SK-N-SH (cell line): ENCODE measurements at regions not wholly inside any gene's neighbourhood (a gene's known extent, or its start where the extent isn't known, plus 50 kb on each side); places are given as distances from the start of the nearest gene placed in this dataset.

Experiments
- CTCF ChIA-PET: fragments of 300-600, 350-600 bp; formaldehyde crosslinking; extraction: SDS; loops from one replicate; lab custom pipeline; 2021; lab: Yijun Ruan, JAX
- POLR2A ChIA-PET: fragments of 350-600 bp; sonication (Branson Sonifier 250); formaldehyde crosslinking; extraction: SDS; loops from one replicate; lab custom pipeline; 2020; ENCODE audit warnings: antibody characterized with exemption, inconsistent platforms; lab: Yijun Ruan, JAX
- DNase-seq: peaks from one replicate; pipeline ENCODE4 v3.0.0; 2012
- H2AFZ ChIP-seq: fragments of 200-600 bp; sonication (generic); 2 replicates; pipeline ENCODE4 v1.8.1; 2016; ENCODE audit warnings: antibody characterized with exemption, mild to moderate bottlenecking, low read depth
- H3F3A ChIP-seq: fragments of 200-600 bp; sonication (generic); replicated peaks from 2 replicates; pipeline ENCODE3; 2016; ENCODE audit warnings: antibody characterized with exemption, mild to moderate bottlenecking; ENCODE audit not compliant: insufficient read depth
- H3K27ac ChIP-seq, 2 experiments: fragments of 200-500 bp in 1 of 2; fragments of 200-600 bp in 1 of 2; sonication (Bioruptor generic) in 1 of 2; sonication (generic), shearing (Covaris generic) in 1 of 2; 2 replicates each; pipeline versions ENCODE4 v1.5.1 to v1.6.1; 2014 to 2016; ENCODE audit warnings: low read depth in 2 of 2, inconsistent platforms in 1 of 2, low read length in 1 of 2, mild to moderate bottlenecking in 1 of 2, mixed read lengths in 1 of 2
- H3K27me3 ChIP-seq: fragments of 200-600 bp; sonication (generic), shearing (Covaris generic); 2 replicates; pipeline ENCODE4 v1.6.1; 2016; ENCODE audit warnings: mixed run types; ENCODE audit not compliant: insufficient read depth
- H3K36me3 ChIP-seq, 2 experiments: fragments of 200-500 bp in 1 of 2; fragments of 200-600 bp in 1 of 2; sonication (Bioruptor generic) in 1 of 2; sonication (generic) in 1 of 2; replicated peaks in 1 of 2; 2 replicates each; pipeline versions ENCODE3 to v1.5.1; 2014 to 2016; ENCODE audit warnings: low read length in 1 of 2, mild to moderate bottlenecking in 1 of 2; ENCODE audit not compliant: insufficient read depth in 2 of 2, control insufficient read depth in 1 of 2
- H3K4me1 ChIP-seq, 2 experiments: fragments of 200-500 bp in 1 of 2; fragments of 200-600 bp in 1 of 2; sonication (Bioruptor generic) in 1 of 2; sonication (generic), shearing (Covaris generic) in 1 of 2; 2 replicates each; pipeline versions ENCODE4 v1.5.1 to v1.6.1; 2014 to 2016; ENCODE audit warnings: low read depth in 1 of 2, low read length in 1 of 2, mixed run types in 1 of 2; ENCODE audit not compliant: insufficient read depth in 2 of 2, control insufficient read depth in 1 of 2
- H3K4me2 ChIP-seq: fragments of 200-600 bp; sonication (generic), shearing (Covaris generic); 2 replicates; pipeline ENCODE4 v1.6.1; 2017; ENCODE audit warnings: mixed run types
- H3K4me3 ChIP-seq, 2 experiments: fragments of 200-500 bp in 1 of 2; fragments of 200-600 bp in 1 of 2; sonication (Bioruptor generic) in 1 of 2; sonication (generic), shearing (Covaris generic) in 1 of 2; 2 replicates each; pipeline versions ENCODE4 v1.5.1 to v1.8.1; 2014 to 2016; ENCODE audit warnings: low read depth in 2 of 2, inconsistent platforms in 1 of 2, low read length in 1 of 2, mild to moderate bottlenecking in 1 of 2, mixed read lengths in 1 of 2, moderate library complexity in 1 of 2
- H3K79me2 ChIP-seq: fragments of 200-600 bp; sonication (generic); 2 replicates; pipeline ENCODE4 v1.8.1; 2017; ENCODE audit warnings: mild to moderate bottlenecking; ENCODE audit not compliant: insufficient read depth
- H3K9ac ChIP-seq: fragments of 200-600 bp; sonication (generic); 2 replicates; pipeline ENCODE4 v1.6.1; 2017; ENCODE audit warnings: mixed run types
- H3K9me2 ChIP-seq: fragments of 200-600 bp; sonication (generic); 2 replicates; pipeline ENCODE4 v1.6.1; 2017; ENCODE audit warnings: mixed run types
- H3K9me3 ChIP-seq: fragments of 200-600 bp; sonication (generic); 2 replicates; pipeline ENCODE4 v1.6.1; 2017; ENCODE audit warnings: mixed run types, mild to moderate bottlenecking, moderate library complexity
- H4K20me1 ChIP-seq: fragments of 200-600 bp; sonication (generic); 2 replicates; pipeline ENCODE4 v1.6.1; 2017; ENCODE audit warnings: mild to moderate bottlenecking, mixed run types; ENCODE audit not compliant: insufficient read depth
- CHD2 ChIP-seq: fragments of 150-350 bp; IDR thresholded peaks from 2 replicates; pipeline ENCODE4 v1.6.1; 2018; ENCODE audit warnings: low read length; ENCODE audit not compliant: partially characterized antibody
- ELF1 ChIP-seq: IDR thresholded peaks from 2 replicates; pipeline ENCODE4 v1.4.0; 2012
- EP300 ChIP-seq, 2 experiments: IDR thresholded peaks; 2 replicates each; pipeline versions ENCODE4 v1.4.0 to v1.6.1; 2012; ENCODE audit warnings: borderline replicate concordance in 1 of 2, low read depth in 1 of 2, low read length in 1 of 2
- EZH2phosphoT487 ChIP-seq: fragments of 200-600 bp; sonication (generic); IDR thresholded peaks from 2 replicates; pipeline ENCODE4 v1.6.1; 2017; ENCODE audit warnings: low read depth, mixed run types, mild to moderate bottlenecking, antibody characterized with exemption, moderate library complexity, borderline replicate concordance
- FOSL2 ChIP-seq: IDR thresholded peaks from 2 replicates; pipeline ENCODE4 v1.4.0; 2012; ENCODE audit warnings: low read depth, mild to moderate bottlenecking, moderate library complexity, borderline replicate concordance
- FOXJ3 ChIP-seq: sonication (generic); formaldehyde crosslinking; IDR thresholded peaks from 2 replicates; pipeline ENCODE4 v1.5.1; 2020; ENCODE audit warnings: mild to moderate bottlenecking, missing genetic modification reagents
- JUND ChIP-seq: IDR thresholded peaks from 2 replicates; pipeline ENCODE4 v1.4.0; 2012
- MEF2A ChIP-seq: IDR thresholded peaks from 2 replicates; pipeline ENCODE4 v1.4.0; 2012; ENCODE audit warnings: low read depth, borderline replicate concordance
- MXI1 ChIP-seq: IDR thresholded peaks from 2 replicates; pipeline ENCODE4 v1.6.1; 2012; ENCODE audit warnings: mild to moderate bottlenecking, low read depth, low read length, improper control_type of control experiment
- NFIC ChIP-seq: IDR thresholded peaks from 2 replicates; pipeline ENCODE4 v1.4.0; 2012; ENCODE audit warnings: borderline replicate concordance
- RAD21 ChIP-seq: IDR thresholded peaks from 2 replicates; pipeline ENCODE4 v1.6.1; 2012; ENCODE audit warnings: mild to moderate bottlenecking, low read length
- RCOR1 ChIP-seq: fragments of 150-350 bp; IDR thresholded peaks from 2 replicates; pipeline ENCODE4 v1.6.1; 2017; ENCODE audit warnings: antibody characterized with exemption, low read length
- SIN3A ChIP-seq: IDR thresholded peaks from 2 replicates; pipeline ENCODE4 v1.6.1; 2012; ENCODE audit warnings: low read depth, mild to moderate bottlenecking, low read length, moderate library complexity, borderline replicate concordance
- TCF12 ChIP-seq: IDR thresholded peaks from 2 replicates; pipeline ENCODE4 v1.4.0; 2012
- WGBS: methylation state at CpG from one replicate; pipeline ENCODE4 v1.1.6; 2017; ENCODE audit warnings: low lambda C conversion rate; 5-methylcytosine and 5-hydroxymethylcytosine counted together
- TF ChIP-seq, protein P1 (sequence below): fragments of 150-350 bp; IDR thresholded peaks from 2 replicates; pipeline ENCODE4 v1.6.1; 2017; ENCODE audit warnings: antibody characterized with exemption, low read length, low read depth, borderline replicate concordance
- TF ChIP-seq, protein P2 (sequence below): fragments of 150-350 bp; IDR thresholded peaks from 2 replicates; pipeline ENCODE4 v1.6.1; 2016; ENCODE audit warnings: mild to moderate bottlenecking, low read depth, low read length
- TF ChIP-seq, protein P3 (sequence below): IDR thresholded peaks from 2 replicates; pipeline ENCODE4 v1.4.0; 2012; ENCODE audit warnings: low read depth, borderline replicate concordance

DNA sequence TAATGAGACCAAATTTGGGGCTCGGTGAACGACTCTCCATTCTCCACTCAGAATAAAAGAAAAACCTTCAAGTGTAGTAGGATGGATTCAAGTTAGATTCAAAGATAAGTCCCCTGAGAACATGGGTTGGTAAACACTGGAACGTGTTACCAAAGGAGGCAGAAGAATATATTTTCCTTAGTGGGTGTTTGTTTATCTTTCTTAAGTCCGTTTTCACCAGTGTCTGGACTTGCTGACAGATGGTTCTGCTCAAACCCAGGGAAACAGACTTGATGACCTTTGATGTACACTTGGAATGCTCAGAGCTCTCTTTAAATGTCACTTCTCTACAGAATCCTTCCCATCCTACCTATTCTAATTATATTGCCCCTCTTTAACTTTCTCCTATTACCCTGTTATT lies 310.3 kb upstream of the ZNF521 start:
- Histone ChIP-seq H3K36me3 (no peaks in the 10 kb centered on the region), H3K27ac (no peak overlapping the region), H3K4me2 (no peak overlapping the region), H3K4me1 (no peaks in the 10 kb centered on the region), H3K9me3 (no peaks in the 10 kb centered on the region), H2AFZ (no peak overlapping the region), H3K27me3 (no peaks in the 10 kb centered on the region), H3K4me3 (no peak overlapping the region), H3K9me2 (no peaks in the 10 kb centered on the region), H4K20me1 (no peaks in the 10 kb centered on the region), H3F3A (no peaks in the 10 kb centered on the region), H3K9ac (no peak overlapping the region), H3K79me2 (no peaks in the 10 kb centered on the region)
- ChIA-PET CTCF (interaction anchor here (0.7 kb wide), 1 partner anchor 361 kb away, joined by 3 read pairs; no protein-coding TSS in a partner anchor), POLR2A (no interaction called here)
- DNase-seq = no peak
- WGBS = 77% methylated on average over 4 of the region's 4 CpGs
- no peak for TF ChIP-seq MXI1
- TF ChIP-seq RCOR1 = no peak
- TF ChIP-seq FOXJ3 (CRISPR knock-in tag) = no peak
- TF ChIP-seq, protein P1, sequence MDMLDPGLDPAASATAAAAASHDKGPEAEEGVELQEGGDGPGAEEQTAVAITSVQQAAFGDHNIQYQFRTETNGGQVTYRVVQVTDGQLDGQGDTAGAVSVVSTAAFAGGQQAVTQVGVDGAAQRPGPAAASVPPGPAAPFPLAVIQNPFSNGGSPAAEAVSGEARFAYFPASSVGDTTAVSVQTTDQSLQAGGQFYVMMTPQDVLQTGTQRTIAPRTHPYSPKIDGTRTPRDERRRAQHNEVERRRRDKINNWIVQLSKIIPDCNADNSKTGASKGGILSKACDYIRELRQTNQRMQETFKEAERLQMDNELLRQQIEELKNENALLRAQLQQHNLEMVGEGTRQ = no peak
- TF ChIP-seq SIN3A = no peak
- TF ChIP-seq FOSL2 = no peak
- TF ChIP-seq, protein P2, sequence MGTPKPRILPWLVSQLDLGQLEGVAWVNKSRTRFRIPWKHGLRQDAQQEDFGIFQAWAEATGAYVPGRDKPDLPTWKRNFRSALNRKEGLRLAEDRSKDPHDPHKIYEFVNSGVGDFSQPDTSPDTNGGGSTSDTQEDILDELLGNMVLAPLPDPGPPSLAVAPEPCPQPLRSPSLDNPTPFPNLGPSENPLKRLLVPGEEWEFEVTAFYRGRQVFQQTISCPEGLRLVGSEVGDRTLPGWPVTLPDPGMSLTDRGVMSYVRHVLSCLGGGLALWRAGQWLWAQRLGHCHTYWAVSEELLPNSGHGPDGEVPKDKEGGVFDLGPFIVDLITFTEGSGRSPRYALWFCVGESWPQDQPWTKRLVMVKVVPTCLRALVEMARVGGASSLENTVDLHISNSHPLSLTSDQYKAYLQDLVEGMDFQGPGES = no peak
- no peak for TF ChIP-seq NFIC
- no peak for TF ChIP-seq TCF12
- no peak for TF ChIP-seq EZH2phosphoT487
- no peak for TF ChIP-seq CHD2
- TF ChIP-seq EP300 (IDR thresholded peaks at IDR 0.05; ENCODE audit: borderline replicate concordance in 1 of 2, low read depth in 1 of 2, low read length in 1 of 2) = no peak
- no peak for TF ChIP-seq MEF2A
- no peak for TF ChIP-seq JUND
- TF ChIP-seq, protein P3, sequence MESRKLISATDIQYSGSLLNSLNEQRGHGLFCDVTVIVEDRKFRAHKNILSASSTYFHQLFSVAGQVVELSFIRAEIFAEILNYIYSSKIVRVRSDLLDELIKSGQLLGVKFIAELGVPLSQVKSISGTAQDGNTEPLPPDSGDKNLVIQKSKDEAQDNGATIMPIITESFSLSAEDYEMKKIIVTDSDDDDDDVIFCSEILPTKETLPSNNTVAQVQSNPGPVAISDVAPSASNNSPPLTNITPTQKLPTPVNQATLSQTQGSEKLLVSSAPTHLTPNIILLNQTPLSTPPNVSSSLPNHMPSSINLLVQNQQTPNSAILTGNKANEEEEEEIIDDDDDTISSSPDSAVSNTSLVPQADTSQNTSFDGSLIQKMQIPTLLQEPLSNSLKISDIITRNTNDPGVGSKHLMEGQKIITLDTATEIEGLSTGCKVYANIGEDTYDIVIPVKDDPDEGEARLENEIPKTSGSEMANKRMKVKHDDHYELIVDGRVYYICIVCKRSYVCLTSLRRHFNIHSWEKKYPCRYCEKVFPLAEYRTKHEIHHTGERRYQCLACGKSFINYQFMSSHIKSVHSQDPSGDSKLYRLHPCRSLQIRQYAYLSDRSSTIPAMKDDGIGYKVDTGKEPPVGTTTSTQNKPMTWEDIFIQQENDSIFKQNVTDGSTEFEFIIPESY = no peak
- TF ChIP-seq RAD21 = no peak
- TF ChIP-seq ELF1 = no peak
